ENCODE measurements at regions not wholly inside any gene's neighbourhood (a gene's known extent, or its start where the extent isn't known, plus 50 kb on each side); places are given as distances from the start of the nearest gene placed in this dataset.

- Histone ChIP-seq H3K27ac (no peak overlapping the region), H3K9me3 (no peaks in the 10 kb centered on the region), H3K4me1 (no peaks in the 10 kb centered on the region), H3K4me3 (no peak overlapping the region), H3K36me3 (replicated peaks in 1 of 2; ENCODE audit: insufficient read depth in 1 of 2, low read depth in 2 of 2) (no peaks in the 10 kb centered on the region), H3K27me3 (no peaks in the 10 kb centered on the region)
- WGBS, 2 donors: 40 to 56% methylated on average over 2 of the region's 2 CpGs
- intact Hi-C loops (cut with DNase I): loop anchor here (10.0 kb wide), 1 partner anchor 301 kb away; no protein-coding TSS in a partner anchor
- TF ChIP-seq POLR2A (IDR thresholded peaks at IDR 0.05) (no peak), CTCF (IDR thresholded peaks at IDR 0.05) (no peak)
- ATAC-seq (no peak), DNase-seq (no peak)
Measured at GRCh38 chr2:18156002-18156401, 277.5 kb downstream of the KCNS3 start.

GRCh38 chr2:18154812-18155211 is 276.3 kb downstream of the KCNS3 start:
- Histone ChIP-seq H3K27ac (no peak overlapping the region), H3K4me1 (no peaks in the 10 kb centered on the region), H3K36me3 (replicated peaks in 1 of 2; ENCODE audit: insufficient read depth in 1 of 2, low read depth in 2 of 2) (no peaks in the 10 kb centered on the region), H3K27me3 (no peaks in the 10 kb centered on the region), H3K4me3 (no peak overlapping the region), H3K9me3 (no peaks in the 10 kb centered on the region)
- intact Hi-C loops (cut with DNase I): loop anchor here (10.0 kb wide), 1 partner anchor 300 kb away; no protein-coding TSS in a partner anchor
- TF ChIP-seq POLR2A (IDR thresholded peaks at IDR 0.05) (no peak), CTCF (IDR thresholded peaks at IDR 0.05) (peak in 1 of 7 experiments; percentile 12)
- ATAC-seq: no peak
- DNase-seq: no peak

- no peaks in the 10 kb centered on the region for H3K36me3 ChIP-seq (replicated peaks in 1 of 2; ENCODE audit: insufficient read depth in 1 of 2, low read depth in 2 of 2)
- intact Hi-C loops (cut with DNase I): loop anchor here (10.0 kb wide), 1 partner anchor 299 kb away; no protein-coding TSS in a partner anchor
- ATAC-seq (no peak), DNase-seq (no peak)
- no peak overlapping the region for H3K27ac ChIP-seq
- no peaks in the 10 kb centered on the region for H3K9me3 ChIP-seq
- no peaks in the 10 kb centered on the region for H3K27me3 ChIP-seq
- no peak overlapping the region for H3K4me3 ChIP-seq
- WGBS, 2 donors: 87 to 89% methylated on average over 3 of the region's 3 CpGs
- TF ChIP-seq POLR2A (IDR thresholded peaks at IDR 0.05) (no peak), CTCF (IDR thresholded peaks at IDR 0.05) (no peak)
- H3K4me1 ChIP-seq: no peaks in the 10 kb centered on the region
Measured at GRCh38 chr2:18154259-18154658, 275.8 kb downstream of the KCNS3 start.

- WGBS, 2 donors: 71 to 78% methylated on average over 1 of the region's 1 CpG
- Histone ChIP-seq H3K9me3 (no peaks in the 10 kb centered on the region), H3K27ac (no peak overlapping the region), H3K4me1 (no peaks in the 10 kb centered on the region), H3K36me3 (replicated peaks in 1 of 2; ENCODE audit: insufficient read depth in 1 of 2, low read depth in 2 of 2) (no peaks in the 10 kb centered on the region), H3K4me3 (no peak overlapping the region), H3K27me3 (no peaks in the 10 kb centered on the region)
- TF ChIP-seq CTCF (IDR thresholded peaks at IDR 0.05) (no peak), POLR2A (IDR thresholded peaks at IDR 0.05) (no peak)
- ATAC-seq: no peak
- no peak for DNase-seq
- intact Hi-C loops (cut with DNase I): loop anchor here (10.0 kb wide), 1 partner anchor 299 kb away; no protein-coding TSS in a partner anchor
Measured at GRCh38 chr2:18153741-18154140, 275.3 kb downstream of the KCNS3 start.

GRCh38 chr2:18151237-18151636 is 272.8 kb downstream of the KCNS3 start:
- Histone ChIP-seq H3K27ac (no peak overlapping the region), H3K27me3 (no peaks in the 10 kb centered on the region), H3K36me3 (replicated peaks in 1 of 2; ENCODE audit: insufficient read depth in 1 of 2, low read depth in 2 of 2) (no peaks in the 10 kb centered on the region), H3K4me1 (no peaks in the 10 kb centered on the region), H3K4me3 (no peak overlapping the region), H3K9me3 (no peaks in the 10 kb centered on the region)
- intact Hi-C loops (cut with DNase I): loop anchor here (10.0 kb wide), 1 partner anchor 296 kb away; no protein-coding TSS in a partner anchor
- DNase-seq: no peak
- WGBS, 2 donors: 47 to 62% methylated on average over 4 of the region's 4 CpGs
- TF ChIP-seq CTCF (IDR thresholded peaks at IDR 0.05) (no peak), POLR2A (IDR thresholded peaks at IDR 0.05) (no peak)
- no peak for ATAC-seq
